GM12892 (cell line): ENCODE measurements at regions not wholly inside any gene's neighbourhood (a gene's known extent, or its start where the extent isn't known, plus 50 kb on each side); places are given as distances from the start of the nearest gene placed in this dataset.

Experiments
- POLR2A ChIP-seq: IDR thresholded peaks from 2 replicates; pipeline ENCODE4 v1.6.1; 2011; ENCODE audit warnings: low read depth, low read length, control low read depth
- POLR2AphosphoS5 ChIP-seq: IDR thresholded peaks from 2 replicates; pipeline ENCODE4 v1.6.1; 2011; ENCODE audit warnings: low read depth, low read length, control low read depth
- TAF1 ChIP-seq: IDR thresholded peaks from 2 replicates; pipeline ENCODE4 v1.6.1; 2011; ENCODE audit warnings: low read depth, mild to moderate bottlenecking, control low read depth, low read length, borderline replicate concordance

- TF ChIP-seq POLR2A (no peak), POLR2AphosphoS5 (no peak), TAF1 (no peak)
Measured at GRCh38 chr21:24294171-24294570, 1313.1 kb downstream of the MRPL39 start.
